WTC11 (cell line): ENCODE measurements at regions not wholly inside any gene's neighbourhood (a gene's known extent, or its start where the extent isn't known, plus 50 kb on each side); places are given as distances from the start of the nearest gene placed in this dataset.
A peak's percentile ranks its signal among the peaks of the same experiment; 100 is the strongest.

Source experiments
- ATAC-seq: fragments of 200-7000 bp; cut with Tn5 transposase; 2 replicates; pipeline ENCODE4 v1.10.0; 2021; ENCODE audit warnings: mild to moderate bottlenecking, moderate library complexity
- CTCF ChIA-PET: fragments of 300-600 bp; sonication (Branson Sonifier 250); formaldehyde crosslinking; loops from one replicate; lab custom pipeline; 2021; ENCODE audit warnings: antibody characterized with exemption; lab: Charles Lee
- POLR2A ChIA-PET: fragments of 350-600 bp; sonication (Branson Sonifier 250); formaldehyde crosslinking; loops from one replicate; lab custom pipeline; 2021; ENCODE audit warnings: antibody characterized with exemption; lab: Charles Lee
- DNase-seq: peaks from one replicate; pipeline ENCODE4 v3.0.0; 2021; ENCODE audit warnings: low spot score
- H3K27ac Mint-ChIP-seq: 2 replicates; pipeline ENCODE4 v1.8.0; 2021; ENCODE audit warnings: mixed read lengths
- H3K27me3 Mint-ChIP-seq: 2 replicates; pipeline ENCODE4 v1.8.0; 2021; ENCODE audit warnings: low read depth, mild to moderate bottlenecking, moderate library complexity, mixed read lengths
- H3K36me3 Mint-ChIP-seq: 2 replicates; pipeline ENCODE4 v1.8.0; 2021; ENCODE audit warnings: mixed read lengths
- H3K4me1 Mint-ChIP-seq: 2 replicates; pipeline ENCODE4 v1.8.0; 2022; ENCODE audit warnings: mixed read lengths
- H3K4me3 Mint-ChIP-seq: 2 replicates; pipeline ENCODE4 v1.8.0; 2021; ENCODE audit warnings: mild to moderate bottlenecking, moderate library complexity, mixed read lengths
- H3K9me3 Mint-ChIP-seq: 2 replicates; pipeline ENCODE4 v1.8.0; 2021; ENCODE audit warnings: mixed read lengths
- AR ChIP-seq: fragments of 250-450 bp; sonication (Bioruptor Pico); IDR thresholded peaks from 2 replicates; pipeline ENCODE4 v1.9.0; 2021; ENCODE audit warnings: mild to moderate bottlenecking
- ATF1 ChIP-seq: sonication (generic); formaldehyde crosslinking; IDR thresholded peaks from 2 replicates; pipeline ENCODE4 v1.8.1; 2023; ENCODE audit warnings: mild to moderate bottlenecking, moderate library complexity, missing genetic modification reagents
- CTCF ChIP-seq: fragments of 200-600 bp; IDR thresholded peaks from 2 replicates; pipeline ENCODE4 v1.8.0; 2022; ENCODE audit warnings: antibody characterized with exemption
- E2F1 ChIP-seq: sonication (generic); formaldehyde crosslinking; IDR thresholded peaks from 2 replicates; pipeline ENCODE4 v1.8.0; 2022; ENCODE audit warnings: mild to moderate bottlenecking, missing genetic modification reagents
- GRHL2 ChIP-seq: fragments of 250-450 bp; sonication (Bioruptor Pico); IDR thresholded peaks from 2 replicates; pipeline ENCODE4 v1.8.0; 2022; ENCODE audit warnings: mild to moderate bottlenecking, moderate library complexity; ENCODE audit not compliant: insufficient replicate concordance, severe bottlenecking
- JUN ChIP-seq: sonication (generic); formaldehyde crosslinking; IDR thresholded peaks from 2 replicates; pipeline ENCODE4 v1.8.0; 2023; ENCODE audit warnings: mild to moderate bottlenecking, missing genetic modification reagents
- MAX ChIP-seq: sonication (generic); formaldehyde crosslinking; IDR thresholded peaks from 2 replicates; pipeline ENCODE4 v1.8.0; 2022; ENCODE audit warnings: mild to moderate bottlenecking, missing genetic modification reagents
- NFE2L1 ChIP-seq: sonication (generic); formaldehyde crosslinking; IDR thresholded peaks from 2 replicates; pipeline ENCODE4 v1.8.1; 2023; ENCODE audit warnings: missing genetic modification reagents
- NFYB ChIP-seq: sonication (generic); formaldehyde crosslinking; conservative IDR thresholded peaks from 2 replicates; pipeline ENCODE4 v1.8.0; 2022; ENCODE audit warnings: low read depth, missing genetic modification reagents
- PRDM15 ChIP-seq: sonication (generic); formaldehyde crosslinking; IDR thresholded peaks from 2 replicates; pipeline ENCODE4 v1.8.0; 2022; ENCODE audit warnings: missing genetic modification reagents
- SMAD3 ChIP-seq: sonication (generic); formaldehyde crosslinking; IDR thresholded peaks from 2 replicates; pipeline ENCODE4 v1.8.0; 2022; ENCODE audit warnings: missing genetic modification reagents, mild to moderate bottlenecking, borderline replicate concordance
- TEAD1 ChIP-seq: sonication (generic); formaldehyde crosslinking; IDR thresholded peaks from 2 replicates; pipeline ENCODE4 v1.8.0; 2022; ENCODE audit warnings: mild to moderate bottlenecking, missing genetic modification reagents
- TEAD4 ChIP-seq: sonication (generic); formaldehyde crosslinking; IDR thresholded peaks from 2 replicates; pipeline ENCODE4 v1.8.0; 2022; ENCODE audit warnings: mild to moderate bottlenecking, missing genetic modification reagents
- ZBTB43 ChIP-seq: sonication (generic); formaldehyde crosslinking; IDR thresholded peaks from 2 replicates; pipeline ENCODE4 v1.8.1; 2023; ENCODE audit warnings: mild to moderate bottlenecking, missing genetic modification reagents
- ZNF232 ChIP-seq: sonication (generic); formaldehyde crosslinking; IDR thresholded peaks from 2 replicates; pipeline ENCODE4 v1.8.0; 2022; ENCODE audit warnings: mild to moderate bottlenecking, missing genetic modification reagents
- ZNF317 ChIP-seq: sonication (generic); formaldehyde crosslinking; IDR thresholded peaks from 2 replicates; pipeline ENCODE4 v1.8.1; 2023; ENCODE audit warnings: low read depth, mild to moderate bottlenecking, moderate library complexity, missing genetic modification reagents, borderline replicate concordance
- ZNF512 ChIP-seq: sonication (generic); formaldehyde crosslinking; IDR thresholded peaks from 2 replicates; pipeline ENCODE4 v1.8.1; 2022; ENCODE audit warnings: missing genetic modification reagents, borderline replicate concordance
- ZNF532 ChIP-seq: fragments of 250-450 bp; sonication (Bioruptor Pico); IDR thresholded peaks from 2 replicates; pipeline ENCODE4 v1.9.0; 2021; ENCODE audit warnings: mild to moderate bottlenecking, borderline replicate concordance

- Mint-ChIP-seq H3K4me3 (peak overlapping the region; percentile 8), H3K4me1 (peaks cover 23% of the 10 kb centered on the region), H3K27ac (peak overlapping the region; percentile 73), H3K36me3 (peaks cover 19% of the 10 kb centered on the region), H3K9me3 (peaks cover 35% of the 10 kb centered on the region), H3K27me3 (no peaks in the 10 kb centered on the region; the same call in 1 of the 2 replicates)
- POLR2A ChIA-PET, result interaction anchor here (0.5 kb wide), 2 partner anchors 22 to 825 kb away, joined by 3 to 5 read pairs; no protein-coding TSS in a partner anchor
- CTCF ChIA-PET, result interaction anchor here (1.4 kb wide), 1 partner anchor 36 kb away, joined by 3 read pairs; no protein-coding TSS in a partner anchor
- no peak for TF ChIP-seq ZBTB43 (CRISPR knock-in tag)
- no peak for TF ChIP-seq TEAD4 (CRISPR knock-in tag)
- no peak for TF ChIP-seq PRDM15 (CRISPR knock-in tag)
- peak; percentile 86; the same call in 1 of the 2 replicates for TF ChIP-seq TEAD1 (CRISPR knock-in tag)
- TF ChIP-seq MAX (CRISPR knock-in tag), result no peak
- no peak for TF ChIP-seq CTCF
- no peak for TF ChIP-seq ZNF512 (CRISPR knock-in tag)
- ATAC-seq, result peak; percentile 100
- DNase-seq, result no peak
Measured at GRCh38 chr2:57796527-57796926, 250.1 kb upstream of the VRK2 start.

- peaks cover 23% of the 10 kb centered on the region for H3K4me1 Mint-ChIP-seq
- POLR2A ChIA-PET, result no interaction called here
- TF ChIP-seq ZNF232 (CRISPR knock-in tag) (no peak), SMAD3 (CRISPR knock-in tag) (no peak), NFE2L1 (CRISPR knock-in tag) (no peak), E2F1 (CRISPR knock-in tag) (no peak), ZNF317 (CRISPR knock-in tag) (no peak), AR (no peak), ZNF532 (no peak), JUN (no peak), GRHL2 (CRISPR knock-in tag) (no peak), ATF1 (CRISPR knock-in tag) (no peak), NFYB (CRISPR knock-in tag) (no peak)
Measured at GRCh38 chr2:57798346-57798745, 248.3 kb upstream of the VRK2 start.

More at GRCh38 chr2:57798346-57798745, 248.3 kb upstream of the VRK2 start:
- H3K27me3 Mint-ChIP-seq, result no peaks in the 10 kb centered on the region
- no peak overlapping the region for H3K27ac Mint-ChIP-seq
- H3K9me3 Mint-ChIP-seq, result peaks cover 30% of the 10 kb centered on the region
- DNase-seq (no peak), ATAC-seq (no peak)
- peaks cover 16% of the 10 kb centered on the region for H3K36me3 Mint-ChIP-seq
- no peak overlapping the region for H3K4me3 Mint-ChIP-seq
- CTCF ChIA-PET, result no interaction called here
